NCI-H2227 (cell line): ENCODE measurements at regions not wholly inside any gene's neighbourhood (a gene's known extent, or its start where the extent isn't known, plus 50 kb on each side); places are given as distances from the start of the nearest gene placed in this dataset.

Source experiments
- DNase-seq: peaks from one replicate; lab custom pipeline; 2025; ENCODE audit not compliant: unreplicated experiment; lab: John Stamatoyannopoulos, UW

- DNase-seq = no peak
Measured at GRCh38 chr4:45985038-45985437, 138.8 kb downstream of the GABRG1 start.

GRCh38 chr4:45971108-45971507 lies 152.7 kb downstream of the GABRG1 start:
- DNase-seq = no peak

- no peak for DNase-seq
Measured at GRCh38 chr4:45957353-45957752, 166.5 kb downstream of the GABRG1 start.

- no peak for DNase-seq
Measured at GRCh38 chr4:45954276-45954675, 169.6 kb downstream of the GABRG1 start.

GRCh38 chr4:45951153-45951552 lies 172.7 kb downstream of the GABRG1 start:
- DNase-seq = no peak

- no peak for DNase-seq
Measured at GRCh38 chr4:45946699-45947098, 177.2 kb downstream of the GABRG1 start.

- DNase-seq = no peak
Measured at GRCh38 chr4:45944000-45944399, 179.9 kb downstream of the GABRG1 start.

- DNase-seq = no peak
Measured at GRCh38 chr4:45939056-45939455, 184.8 kb downstream of the GABRG1 start.

GRCh38 chr4:45931154-45931553 lies 192.7 kb downstream of the GABRG1 start:
- no peak for DNase-seq

GRCh38 chr4:45927641-45928040 lies 196.2 kb downstream of the GABRG1 start:
- DNase-seq = no peak

- no peak for DNase-seq
Measured at GRCh38 chr4:45925809-45926208, 198.0 kb downstream of the GABRG1 start.

- no peak for DNase-seq
Measured at GRCh38 chr4:45920861-45921260, 203.0 kb downstream of the GABRG1 start.

- no peak for DNase-seq
Measured at GRCh38 chr4:45910511-45910910, 213.3 kb downstream of the GABRG1 start.

GRCh38 chr4:45897946-45898585 lies 225.8 kb downstream of the GABRG1 start:
- no peak for DNase-seq

- DNase-seq = no peak
Measured at GRCh38 chr4:45883421-45883820, 240.4 kb downstream of the GABRG1 start.

- no peak for DNase-seq
Measured at GRCh38 chr4:45876235-45876890, 247.5 kb downstream of the GABRG1 start.

- no peak for DNase-seq
Measured at GRCh38 chr4:45869184-45869583, 254.7 kb downstream of the GABRG1 start.

- DNase-seq = no peak
Measured at GRCh38 chr4:45865781-45866180, 258.1 kb downstream of the GABRG1 start.

- DNase-seq = no peak
Measured at GRCh38 chr4:45855857-45856256, 268.0 kb downstream of the GABRG1 start.

GRCh38 chr4:45846016-45846415 lies 277.8 kb downstream of the GABRG1 start:
- no peak for DNase-seq

- no peak for DNase-seq
Measured at GRCh38 chr4:45841791-45842190, 282.1 kb downstream of the GABRG1 start.

- no peak for DNase-seq
Measured at GRCh38 chr4:45831692-45832091, 292.2 kb downstream of the GABRG1 start.

GRCh38 chr4:45803994-45804393 lies 319.9 kb downstream of the GABRG1 start:
- DNase-seq = no peak
